IMR-90 (cell line): ENCODE measurements at regions not wholly inside any gene's neighbourhood (a gene's known extent, or its start where the extent isn't known, plus 50 kb on each side); places are given as distances from the start of the nearest gene placed in this dataset.

Experiments
- BHLHE40 ChIP-seq: fragments of 150-350 bp; IDR thresholded peaks from 2 replicates; pipeline ENCODE4 v1.6.1; 2016; ENCODE audit warnings: mild to moderate bottlenecking, low read depth, low read length
- POLR2A ChIP-seq: IDR thresholded peaks from 2 replicates; pipeline ENCODE4 v1.6.1; 2012; ENCODE audit warnings: mild to moderate bottlenecking, low read depth, low read length
- USF2 ChIP-seq: fragments of 150-350 bp; IDR thresholded peaks from 2 replicates; pipeline ENCODE4 v1.6.1; 2017; ENCODE audit warnings: mild to moderate bottlenecking, antibody characterized with exemption, low read length, low read depth
- TF ChIP-seq, protein P1 (sequence below): conservative IDR thresholded peaks from 2 replicates; pipeline ENCODE4 v1.5.1; 2012; ENCODE audit warnings: mild to moderate bottlenecking, low read depth, low read length, improper control_type of control experiment

GRCh38 chr5:57398413-57399093 lies 84.1 kb downstream of the ACTBL2 start:
- TF ChIP-seq USF2 (no peak), POLR2A (no peak), BHLHE40 (no peak)
- TF ChIP-seq, protein P1, sequence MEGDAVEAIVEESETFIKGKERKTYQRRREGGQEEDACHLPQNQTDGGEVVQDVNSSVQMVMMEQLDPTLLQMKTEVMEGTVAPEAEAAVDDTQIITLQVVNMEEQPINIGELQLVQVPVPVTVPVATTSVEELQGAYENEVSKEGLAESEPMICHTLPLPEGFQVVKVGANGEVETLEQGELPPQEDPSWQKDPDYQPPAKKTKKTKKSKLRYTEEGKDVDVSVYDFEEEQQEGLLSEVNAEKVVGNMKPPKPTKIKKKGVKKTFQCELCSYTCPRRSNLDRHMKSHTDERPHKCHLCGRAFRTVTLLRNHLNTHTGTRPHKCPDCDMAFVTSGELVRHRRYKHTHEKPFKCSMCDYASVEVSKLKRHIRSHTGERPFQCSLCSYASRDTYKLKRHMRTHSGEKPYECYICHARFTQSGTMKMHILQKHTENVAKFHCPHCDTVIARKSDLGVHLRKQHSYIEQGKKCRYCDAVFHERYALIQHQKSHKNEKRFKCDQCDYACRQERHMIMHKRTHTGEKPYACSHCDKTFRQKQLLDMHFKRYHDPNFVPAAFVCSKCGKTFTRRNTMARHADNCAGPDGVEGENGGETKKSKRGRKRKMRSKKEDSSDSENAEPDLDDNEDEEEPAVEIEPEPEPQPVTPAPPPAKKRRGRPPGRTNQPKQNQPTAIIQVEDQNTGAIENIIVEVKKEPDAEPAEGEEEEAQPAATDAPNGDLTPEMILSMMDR, result no peak
